ENCODE measurements at regions not wholly inside any gene's neighbourhood (a gene's known extent, or its start where the extent isn't known, plus 50 kb on each side); places are given as distances from the start of the nearest gene placed in this dataset.

- Histone ChIP-seq H3K27me3 (no peaks in the 10 kb centered on the region), H3K27ac (no peak overlapping the region), H3K4me3 (no peak overlapping the region), H3K9me3 (no peaks in the 10 kb centered on the region), H3K4me1 (peaks cover 0 to 12% of the 10 kb centered on the region in 2 donors), H3K36me3 (no peaks in the 10 kb centered on the region)
- DNase-seq (ENCODE audit: low spot score in 2 of 2), result no peak
- intact Hi-C loops (cut with DNase I), result no loop called here
- TF ChIP-seq, protein P1, sequence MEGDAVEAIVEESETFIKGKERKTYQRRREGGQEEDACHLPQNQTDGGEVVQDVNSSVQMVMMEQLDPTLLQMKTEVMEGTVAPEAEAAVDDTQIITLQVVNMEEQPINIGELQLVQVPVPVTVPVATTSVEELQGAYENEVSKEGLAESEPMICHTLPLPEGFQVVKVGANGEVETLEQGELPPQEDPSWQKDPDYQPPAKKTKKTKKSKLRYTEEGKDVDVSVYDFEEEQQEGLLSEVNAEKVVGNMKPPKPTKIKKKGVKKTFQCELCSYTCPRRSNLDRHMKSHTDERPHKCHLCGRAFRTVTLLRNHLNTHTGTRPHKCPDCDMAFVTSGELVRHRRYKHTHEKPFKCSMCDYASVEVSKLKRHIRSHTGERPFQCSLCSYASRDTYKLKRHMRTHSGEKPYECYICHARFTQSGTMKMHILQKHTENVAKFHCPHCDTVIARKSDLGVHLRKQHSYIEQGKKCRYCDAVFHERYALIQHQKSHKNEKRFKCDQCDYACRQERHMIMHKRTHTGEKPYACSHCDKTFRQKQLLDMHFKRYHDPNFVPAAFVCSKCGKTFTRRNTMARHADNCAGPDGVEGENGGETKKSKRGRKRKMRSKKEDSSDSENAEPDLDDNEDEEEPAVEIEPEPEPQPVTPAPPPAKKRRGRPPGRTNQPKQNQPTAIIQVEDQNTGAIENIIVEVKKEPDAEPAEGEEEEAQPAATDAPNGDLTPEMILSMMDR (IDR thresholded peaks at IDR 0.05), result no peak
These were observed 467.8 kb downstream of the TMEM232 start for GRCh38 chr5:110258460-110259216.

DNA sequence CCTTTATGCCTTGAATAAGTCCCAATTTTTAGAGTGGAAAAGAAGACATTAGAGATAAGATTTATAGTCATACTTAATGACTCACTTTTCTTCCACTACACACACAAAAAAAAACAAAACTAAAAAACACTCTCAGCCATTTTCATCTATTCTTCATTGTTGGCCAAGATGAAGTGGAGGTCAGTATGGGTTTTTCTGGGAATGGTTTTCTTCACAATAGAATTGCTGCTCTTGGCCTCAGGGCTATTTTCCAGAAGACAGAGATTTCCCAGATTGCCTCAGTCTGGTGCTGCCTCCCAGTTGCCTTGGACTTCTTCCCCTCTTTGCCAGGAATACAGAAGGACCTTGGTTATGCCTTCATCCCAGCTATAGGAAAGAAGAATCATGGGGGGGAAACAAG lies 463.7 kb downstream of the TMEM232 start:
- no peaks in the 10 kb centered on the region for H3K27me3 ChIP-seq
- no peaks in the 10 kb centered on the region for H3K9me3 ChIP-seq
- no peaks in the 10 kb centered on the region for H3K36me3 ChIP-seq
- H3K27ac ChIP-seq, result peak overlapping the region; percentile 35 to 73
- TF ChIP-seq, protein P1 (IDR thresholded peaks at IDR 0.05), result no peak
- intact Hi-C loops (cut with DNase I), result loop anchor here (10.0 kb wide), 2 partner anchors 278 to 358 kb away; no protein-coding TSS in a partner anchor
- no peak for DNase-seq (ENCODE audit: low spot score in 2 of 2)
- H3K4me3 ChIP-seq, result no peak overlapping the region
- peaks cover 0 to 18% of the 10 kb centered on the region in 2 donors for H3K4me1 ChIP-seq

GRCh38 chr5:110264661-110265060 lies 461.8 kb downstream of the TMEM232 start:
- intact Hi-C loops (cut with DNase I), result loop anchor here (10.0 kb wide), 2 partner anchors 280 to 360 kb away; no protein-coding TSS in a partner anchor
- TF ChIP-seq, protein P1 (IDR thresholded peaks at IDR 0.05), result no peak
- no peak for DNase-seq (ENCODE audit: low spot score in 2 of 2)

DNA sequence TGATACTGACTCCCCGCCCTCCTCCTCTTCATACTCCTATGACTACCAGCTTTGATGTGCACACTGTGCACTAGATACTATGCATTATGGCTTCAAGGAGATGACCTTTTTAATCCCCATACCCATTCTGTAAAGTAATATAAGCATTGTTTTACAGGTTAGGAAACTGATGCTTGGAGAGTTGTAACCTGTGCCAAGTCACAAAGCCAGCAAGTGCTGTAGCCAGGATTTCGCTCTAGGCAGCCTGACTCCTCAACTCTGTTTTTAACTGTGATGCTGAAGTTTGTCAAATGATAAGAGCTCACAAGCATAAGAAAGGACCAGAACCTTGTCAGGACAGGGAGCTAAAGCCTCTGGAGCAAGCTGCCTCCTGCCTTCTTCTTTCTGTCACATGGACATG lies 461.3 kb downstream of the TMEM232 start:
- Histone ChIP-seq H3K9me3 (no peaks in the 10 kb centered on the region), H3K36me3 (no peaks in the 10 kb centered on the region), H3K4me3 (no peak overlapping the region), H3K27me3 (no peaks in the 10 kb centered on the region), H3K4me1 (peaks cover 0 to 28% of the 10 kb centered on the region in 2 donors), H3K27ac (peak overlapping the region; percentile 73 to 74)
- intact Hi-C loops (cut with DNase I), result loop anchor here (10.0 kb wide), 2 partner anchors 280 to 360 kb away; no protein-coding TSS in a partner anchor
- TF ChIP-seq, protein P1 (IDR thresholded peaks at IDR 0.05), result no peak
- no peak for DNase-seq (ENCODE audit: low spot score in 2 of 2)

More at GRCh38 chr5:110264661-110265060, 461.8 kb downstream of the TMEM232 start:
- Histone ChIP-seq H3K9me3 (no peaks in the 10 kb centered on the region), H3K27ac (peak overlapping the region; percentile 73 to 74), H3K27me3 (no peaks in the 10 kb centered on the region), H3K4me1 (peaks cover 0 to 28% of the 10 kb centered on the region in 2 donors), H3K4me3 (no peak overlapping the region), H3K36me3 (no peaks in the 10 kb centered on the region)

- no peaks in the 10 kb centered on the region for H3K27me3 ChIP-seq
- H3K36me3 ChIP-seq, result no peaks in the 10 kb centered on the region
- TF ChIP-seq, protein P1 (IDR thresholded peaks at IDR 0.05), result no peak
- H3K27ac ChIP-seq, result no peak overlapping the region
- H3K9me3 ChIP-seq, result no peaks in the 10 kb centered on the region
- no peak for DNase-seq (ENCODE audit: low spot score in 2 of 2)
- intact Hi-C loops (cut with DNase I), result loop anchor here (10.0 kb wide), 2 partner anchors 283 to 363 kb away; no protein-coding TSS in a partner anchor
- no peak overlapping the region for H3K4me3 ChIP-seq
- H3K4me1 ChIP-seq, result peaks cover 0 to 21% of the 10 kb centered on the region in 2 donors
These were observed 458.8 kb downstream of the TMEM232 start for GRCh38 chr5:110267714-110268113.
